HG03196 (cell line): ENCODE measurements at regions not wholly inside any gene's neighbourhood (a gene's known extent, or its start where the extent isn't known, plus 50 kb on each side); places are given as distances from the start of the nearest gene placed in this dataset.
"Not testable (repeated sequence)": the region's sequence is repeated elsewhere in the genome, so short reads cannot be mapped to it uniquely, and the experiment has no call there.

Experiments used
- ATAC-seq: cut with Tn5 transposase; IDR thresholded peaks from one replicate; pipeline ENCODE4 v1.9.1; 2021; ENCODE audit not compliant: unreplicated experiment

GRCh38 chr1:163571950-163572349 lies 250.2 kb downstream of the NUF2 start:
- ATAC-seq = no peak

GRCh38 chr1:163574119-163574518 lies 252.4 kb downstream of the NUF2 start:
- ATAC-seq = no peak

GRCh38 chr1:163580926-163581325 lies 259.2 kb downstream of the NUF2 start:
- ATAC-seq = no peak

GRCh38 chr1:163583661-163584181 lies 262.0 kb downstream of the NUF2 start:
- no peak for ATAC-seq

DNA sequence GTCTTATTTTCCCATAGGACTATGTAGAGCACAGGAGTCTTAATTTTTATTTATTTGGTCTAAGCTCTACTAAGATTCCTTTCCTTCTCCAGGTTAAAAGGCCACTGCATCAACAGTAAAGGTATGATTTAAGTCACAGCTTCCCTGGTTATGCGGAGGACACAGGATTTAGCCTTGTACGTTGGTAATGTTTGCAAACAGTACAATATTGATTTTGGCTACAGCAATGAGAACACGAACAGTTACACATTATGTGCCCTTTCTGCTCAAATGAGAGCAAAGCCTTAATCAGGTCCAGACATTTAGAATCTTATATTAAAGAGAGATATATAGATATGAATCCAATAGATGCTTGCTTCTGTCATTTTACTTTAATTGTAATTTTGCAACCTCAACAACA lies 264.0 kb downstream of the NUF2 start:
- no peak for ATAC-seq

DNA sequence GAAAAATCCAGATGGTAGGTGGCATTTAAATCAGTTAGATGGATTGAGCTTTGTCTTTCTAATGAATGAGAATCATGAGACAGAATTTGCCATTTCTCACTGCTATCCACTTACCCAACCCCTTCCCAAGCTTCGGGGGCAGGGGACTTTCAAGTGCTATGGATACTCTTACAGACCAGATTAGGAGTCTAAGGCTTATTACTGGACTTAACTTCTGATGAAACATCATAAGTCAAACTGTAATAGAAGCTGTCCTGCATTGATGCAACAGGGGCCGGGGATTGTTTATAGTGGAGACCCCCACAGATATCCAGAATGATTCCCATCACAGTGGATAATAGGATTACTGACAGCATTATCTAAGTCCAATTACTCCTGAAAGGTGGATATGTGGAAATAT lies 267.0 kb downstream of the NUF2 start:
- ATAC-seq = no peak

GRCh38 chr1:163589735-163590134 lies 268.0 kb downstream of the NUF2 start:
- ATAC-seq = no peak

DNA sequence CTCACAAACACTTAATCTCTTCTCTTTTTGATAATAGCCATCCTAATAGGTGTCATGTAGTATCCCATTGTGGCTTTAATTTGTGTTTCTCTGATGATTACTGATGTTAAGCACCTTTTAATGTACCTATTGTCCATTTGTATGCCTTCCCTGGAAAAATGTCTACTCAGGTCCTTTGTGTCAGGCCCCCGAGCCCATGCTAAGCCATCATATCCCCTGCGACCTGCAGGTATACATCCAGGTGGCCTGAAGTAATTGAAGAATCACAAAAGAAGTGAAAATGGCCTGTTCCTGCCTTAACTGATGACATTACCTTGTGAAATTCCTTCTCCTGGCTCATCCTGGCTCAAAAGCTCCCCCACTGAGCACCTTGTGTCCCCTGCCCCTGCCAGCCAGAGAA lies 269.4 kb downstream of the NUF2 start:
- ATAC-seq = not testable (repeated sequence)

- not testable (repeated sequence) for ATAC-seq
Measured at GRCh38 chr1:163592623-163593022, 270.9 kb downstream of the NUF2 start.

DNA sequence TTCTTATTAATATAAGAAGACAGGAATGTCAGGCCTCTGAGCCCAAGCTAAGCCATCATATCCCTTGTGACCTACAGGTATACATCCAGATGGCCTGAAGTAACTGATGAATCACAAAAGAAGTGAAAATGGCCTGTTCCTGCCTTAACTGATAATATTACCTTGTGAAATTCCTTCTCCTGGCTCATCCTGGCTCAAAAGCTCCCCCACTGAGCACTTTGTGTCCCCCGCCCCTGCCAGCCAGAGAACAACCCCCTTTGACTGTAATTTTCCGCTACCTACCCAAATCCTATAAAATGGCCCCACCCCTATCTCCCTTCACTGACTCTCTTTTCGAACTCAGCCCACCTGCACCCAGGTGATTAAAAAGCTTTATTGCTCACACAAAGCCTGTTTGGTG lies 274.4 kb downstream of the NUF2 start:
- not testable (repeated sequence) for ATAC-seq

DNA sequence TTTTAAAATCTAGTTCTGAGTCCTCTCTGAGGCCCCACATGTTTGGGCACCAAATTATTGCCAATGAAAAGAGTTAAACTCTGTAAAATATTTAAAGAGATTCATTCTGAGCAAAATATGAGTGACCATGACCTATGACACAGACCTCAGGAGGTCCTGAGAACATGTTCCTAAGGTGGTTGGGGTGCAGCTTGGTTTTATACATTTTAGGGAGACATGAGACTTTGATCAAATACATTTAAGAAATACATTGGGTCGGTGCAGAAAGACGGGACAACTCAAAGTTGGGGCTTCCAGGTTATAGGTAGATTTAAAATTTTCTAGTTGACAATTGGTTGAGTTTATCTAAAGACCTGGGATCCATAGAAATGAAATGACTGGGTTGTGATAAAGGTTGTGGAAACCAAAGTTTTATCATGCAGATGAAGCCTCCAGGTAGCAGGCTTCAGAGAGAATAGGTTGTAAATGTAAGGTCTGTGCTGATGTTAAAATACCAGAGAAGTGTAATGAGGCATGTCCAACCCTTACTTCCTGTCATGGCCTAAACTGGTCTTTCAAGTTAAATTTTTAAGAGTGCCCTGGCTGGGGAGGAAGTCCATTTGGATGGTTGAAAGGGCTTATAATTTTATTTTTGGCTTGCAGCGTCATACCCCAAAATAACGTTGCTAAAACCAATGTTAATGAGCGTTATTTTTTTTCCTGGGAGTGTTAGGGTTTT lies 274.9 kb downstream of the NUF2 start:
- no peak for ATAC-seq

GRCh38 chr1:163604321-163604720 lies 282.6 kb downstream of the NUF2 start:
- ATAC-seq = no peak

DNA sequence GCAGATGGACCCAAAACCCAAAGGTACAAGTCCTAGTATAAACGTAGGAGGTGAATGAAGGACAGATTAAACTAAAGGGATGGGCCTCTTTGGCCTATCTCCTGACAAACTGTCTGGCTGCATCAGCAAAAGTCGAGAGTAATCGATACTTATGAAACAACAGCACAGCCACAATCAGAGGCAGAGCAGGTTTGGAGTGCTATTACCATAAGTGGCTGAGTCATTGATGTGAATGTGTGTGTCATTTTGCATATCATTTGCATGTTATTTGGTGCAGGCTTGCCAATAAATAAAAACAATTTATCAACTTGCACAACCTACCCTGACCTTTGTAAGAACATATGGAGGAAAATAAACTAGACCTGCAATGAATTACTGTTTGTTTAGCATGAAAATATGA lies 283.1 kb downstream of the NUF2 start:
- no peak for ATAC-seq

DNA sequence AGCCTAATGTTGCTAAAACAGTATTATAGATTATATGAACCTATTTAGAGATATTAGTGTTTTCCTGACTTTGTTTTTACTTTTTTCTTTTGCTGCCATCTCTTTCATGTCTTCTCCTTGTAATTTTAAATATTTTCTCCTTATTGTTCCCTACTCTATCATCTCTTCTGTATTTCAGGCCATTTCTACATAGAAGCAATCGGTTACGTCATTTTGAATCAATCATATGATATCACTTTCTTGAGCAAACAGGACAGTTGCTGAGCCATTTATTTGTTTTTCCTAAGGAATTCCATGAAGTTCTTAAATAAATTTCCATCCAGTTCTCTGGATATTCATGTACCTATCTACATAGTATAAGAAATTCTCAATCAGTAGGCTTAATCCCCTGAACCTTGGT lies 287.2 kb downstream of the NUF2 start:
- ATAC-seq = no peak

- ATAC-seq = no peak
Measured at GRCh38 chr1:163609858-163610257, 288.1 kb downstream of the NUF2 start.

DNA sequence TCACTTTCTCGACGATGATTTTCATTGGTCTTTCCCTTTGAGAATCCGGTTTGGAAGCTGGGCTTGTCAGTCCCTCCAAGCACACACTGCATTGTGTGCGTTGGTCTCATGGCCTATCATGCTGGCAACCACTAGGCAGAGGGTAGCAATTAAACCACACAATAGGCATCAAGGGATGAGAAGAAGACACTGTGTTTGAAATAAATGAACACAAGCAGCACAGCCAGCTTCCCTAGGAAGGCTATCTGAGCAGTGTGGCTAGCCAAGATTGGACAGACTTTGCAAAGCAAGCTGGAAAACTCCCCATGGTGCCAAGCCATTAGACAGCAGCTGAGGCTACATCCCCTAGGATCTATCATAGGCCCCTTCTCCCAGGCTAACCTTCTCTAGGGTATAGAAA lies 288.7 kb downstream of the NUF2 start:
- ATAC-seq = no peak

DNA sequence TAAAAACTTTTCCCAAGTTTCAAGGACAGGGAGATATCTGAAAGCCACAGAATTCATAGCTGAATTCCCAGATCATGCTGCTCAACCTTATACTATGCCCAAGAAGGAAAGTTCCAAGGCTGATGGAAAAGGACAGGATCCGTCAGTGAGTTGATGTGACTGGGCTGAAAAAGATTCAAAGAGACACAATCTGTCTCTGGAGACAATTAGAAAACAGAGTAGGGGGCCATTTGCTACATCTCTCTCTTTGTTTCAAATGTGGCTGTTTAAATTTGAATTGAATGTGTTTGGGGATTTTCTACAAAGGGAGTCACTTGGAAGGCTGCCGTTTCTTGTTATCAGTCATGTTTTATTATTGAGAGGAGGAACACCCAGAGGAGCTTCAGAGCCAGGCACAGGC lies 292.6 kb downstream of the NUF2 start:
- ATAC-seq = no peak

GRCh38 chr1:163628034-163628773 lies 306.4 kb downstream of the NUF2 start:
- ATAC-seq = no peak

- no peak for ATAC-seq
Measured at GRCh38 chr1:163632269-163632668, 310.5 kb downstream of the NUF2 start.

DNA sequence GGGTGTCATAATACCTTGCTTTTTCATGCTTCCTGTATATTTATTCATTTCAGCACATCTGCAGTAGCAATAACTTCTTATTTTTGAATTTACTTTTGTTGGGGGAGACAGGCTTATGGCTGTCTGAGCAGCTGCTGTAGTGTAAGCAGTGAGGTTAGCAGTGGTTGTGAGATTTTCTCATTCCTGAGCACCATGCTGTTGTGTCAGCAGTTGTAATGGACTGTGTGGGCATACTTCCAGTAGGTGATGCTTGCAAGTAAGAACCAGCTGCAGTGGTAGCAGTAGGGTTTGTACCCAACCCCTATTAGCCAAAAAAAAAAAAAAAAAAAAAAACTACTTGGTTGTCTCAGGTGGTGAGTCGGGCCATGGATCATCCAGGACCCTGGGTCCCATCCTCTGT lies 311.6 kb downstream of the NUF2 start:
- no peak for ATAC-seq

DNA sequence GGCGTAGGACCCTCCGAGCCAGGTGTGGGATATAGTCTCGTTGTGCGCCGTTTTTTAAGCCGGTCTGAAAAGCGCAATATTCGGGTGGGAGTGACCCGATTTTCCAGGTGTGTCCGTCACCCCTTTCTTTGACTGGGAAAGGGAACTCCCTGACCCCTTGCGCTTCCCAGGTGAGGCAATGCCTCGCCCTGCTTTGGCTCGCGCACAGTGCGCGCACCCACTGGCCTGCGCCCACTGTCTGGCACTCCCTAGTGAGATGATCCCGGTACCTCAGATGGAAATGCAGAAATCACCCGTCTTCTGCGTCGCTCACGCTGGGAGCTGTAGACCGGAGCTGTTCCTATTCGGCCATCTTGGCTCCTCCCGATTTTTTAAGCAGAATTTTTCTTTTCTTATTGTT lies 323.9 kb downstream of the NUF2 start:
- ATAC-seq = not testable (repeated sequence)

- no peak for ATAC-seq
Measured at GRCh38 chr1:163650624-163651023, 328.9 kb downstream of the NUF2 start.
